Omental fat pad (tissue), 3 donors: ENCODE measurements at regions not wholly inside any gene's neighbourhood (a gene's known extent, or its start where the extent isn't known, plus 50 kb on each side); places are given as distances from the start of the nearest gene placed in this dataset.

Source experiments
- ATAC-seq: fragments of 150-250 bp; one replicate; pipeline ENCODE4 v1.9.1; 2016; ENCODE audit warnings: mild to moderate bottlenecking, moderate library complexity; ENCODE audit not compliant: low FRiP score
- DNase-seq: peaks from one replicate; pipeline ENCODE4 v3.0.0-alpha.2; 2019; ENCODE audit warnings: low spot score
- TF ChIP-seq, protein P1 (sequence below), 3 donors: fragments of 450-650 bp; IDR thresholded peaks; one replicate each; pipeline ENCODE4 v1.5.1; 2016 to 2017; ENCODE audit warnings: antibody characterized with exemption in 3 of 3, mild to moderate bottlenecking in 3 of 3, moderate library complexity in 2 of 3

DNA sequence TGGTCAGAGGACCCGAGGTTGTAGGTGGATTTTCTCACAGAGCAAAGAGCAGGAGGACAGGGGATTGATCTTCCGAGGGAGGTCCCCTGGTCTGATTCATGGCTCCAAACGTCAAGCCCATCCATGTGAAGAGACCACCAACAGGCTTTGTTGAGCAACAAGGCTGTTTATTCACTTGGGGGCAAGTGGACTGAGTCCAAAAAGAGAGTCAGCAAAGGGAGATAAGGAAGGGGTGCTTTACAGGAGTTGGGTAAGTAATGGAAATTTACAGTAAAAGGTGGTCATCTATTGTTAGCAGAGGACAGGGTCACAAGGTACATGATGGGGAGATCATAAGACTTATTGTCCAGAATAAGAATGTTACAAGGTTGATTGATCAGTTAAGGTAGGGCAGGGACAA, 2285.8 kb downstream of the TP53TG3F start:
- no peak for ATAC-seq

DNA sequence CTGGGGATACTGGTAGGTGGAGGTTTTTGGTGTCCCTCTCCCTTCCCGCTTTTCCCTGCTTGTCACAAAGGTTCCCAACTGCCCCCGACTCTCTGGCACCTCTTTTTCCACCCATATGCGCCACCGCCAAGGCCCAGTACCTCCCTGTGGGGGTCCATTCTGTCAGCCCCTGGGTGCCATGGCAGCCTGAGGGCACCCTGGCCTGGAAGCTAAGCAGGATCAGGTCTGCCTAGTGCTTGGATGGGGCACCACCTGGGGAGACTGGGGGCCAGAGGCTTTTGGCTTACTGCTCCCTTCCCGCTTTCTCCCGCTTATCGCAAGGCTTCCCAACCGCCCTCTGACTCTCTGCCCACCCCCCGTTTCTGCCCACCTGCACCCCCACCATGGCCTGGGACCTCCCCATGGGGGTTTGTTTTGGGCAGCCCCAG, 2286.4 kb downstream of the TP53TG3F start:
- TF ChIP-seq, protein P1, sequence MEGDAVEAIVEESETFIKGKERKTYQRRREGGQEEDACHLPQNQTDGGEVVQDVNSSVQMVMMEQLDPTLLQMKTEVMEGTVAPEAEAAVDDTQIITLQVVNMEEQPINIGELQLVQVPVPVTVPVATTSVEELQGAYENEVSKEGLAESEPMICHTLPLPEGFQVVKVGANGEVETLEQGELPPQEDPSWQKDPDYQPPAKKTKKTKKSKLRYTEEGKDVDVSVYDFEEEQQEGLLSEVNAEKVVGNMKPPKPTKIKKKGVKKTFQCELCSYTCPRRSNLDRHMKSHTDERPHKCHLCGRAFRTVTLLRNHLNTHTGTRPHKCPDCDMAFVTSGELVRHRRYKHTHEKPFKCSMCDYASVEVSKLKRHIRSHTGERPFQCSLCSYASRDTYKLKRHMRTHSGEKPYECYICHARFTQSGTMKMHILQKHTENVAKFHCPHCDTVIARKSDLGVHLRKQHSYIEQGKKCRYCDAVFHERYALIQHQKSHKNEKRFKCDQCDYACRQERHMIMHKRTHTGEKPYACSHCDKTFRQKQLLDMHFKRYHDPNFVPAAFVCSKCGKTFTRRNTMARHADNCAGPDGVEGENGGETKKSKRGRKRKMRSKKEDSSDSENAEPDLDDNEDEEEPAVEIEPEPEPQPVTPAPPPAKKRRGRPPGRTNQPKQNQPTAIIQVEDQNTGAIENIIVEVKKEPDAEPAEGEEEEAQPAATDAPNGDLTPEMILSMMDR (IDR thresholded peaks at IDR 0.05): no peak
- DNase-seq (no peak), ATAC-seq (no peak)

More for the DNA sequence above, 2285.8 kb downstream of the TP53TG3F start:
- TF ChIP-seq, protein P1 (IDR thresholded peaks at IDR 0.05): no peak
- no peak for DNase-seq

DNA sequence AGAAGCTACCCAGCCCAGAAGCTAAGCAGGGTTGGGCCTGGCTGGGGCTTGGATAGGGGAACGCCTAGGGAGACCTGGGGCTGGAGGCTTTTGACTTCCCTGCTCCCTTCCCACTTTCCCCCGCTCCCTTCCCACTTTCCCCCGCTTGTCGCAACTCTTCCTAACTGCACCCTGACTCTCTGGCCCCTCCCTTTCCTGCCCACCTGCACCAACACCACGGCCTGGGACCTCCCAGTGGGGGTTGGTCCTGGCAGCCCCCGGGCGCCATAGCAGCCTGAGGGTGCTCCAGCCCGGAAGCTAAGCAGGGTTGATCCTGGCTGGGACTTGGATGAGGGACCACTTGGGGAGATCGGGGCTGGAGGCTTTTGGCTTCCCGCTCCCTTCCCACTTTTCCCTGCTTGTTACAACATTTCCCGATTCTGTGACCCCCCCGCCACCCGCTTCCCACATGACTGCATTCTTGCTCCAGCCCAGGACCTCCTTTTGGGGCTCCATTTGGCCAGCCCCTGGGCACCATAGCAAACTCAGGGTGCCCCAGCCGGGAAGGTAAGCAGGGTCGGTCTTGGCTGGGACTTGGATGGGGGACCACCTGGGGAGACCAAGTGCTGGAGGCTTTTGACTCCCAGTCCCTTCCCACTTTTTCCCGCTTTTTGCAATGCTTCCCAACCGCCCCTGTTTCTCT, 2287.0 kb downstream of the TP53TG3F start:
- DNase-seq: no peak
- TF ChIP-seq, protein P1 (IDR thresholded peaks at IDR 0.05): no peak
- no peak for ATAC-seq

DNA sequence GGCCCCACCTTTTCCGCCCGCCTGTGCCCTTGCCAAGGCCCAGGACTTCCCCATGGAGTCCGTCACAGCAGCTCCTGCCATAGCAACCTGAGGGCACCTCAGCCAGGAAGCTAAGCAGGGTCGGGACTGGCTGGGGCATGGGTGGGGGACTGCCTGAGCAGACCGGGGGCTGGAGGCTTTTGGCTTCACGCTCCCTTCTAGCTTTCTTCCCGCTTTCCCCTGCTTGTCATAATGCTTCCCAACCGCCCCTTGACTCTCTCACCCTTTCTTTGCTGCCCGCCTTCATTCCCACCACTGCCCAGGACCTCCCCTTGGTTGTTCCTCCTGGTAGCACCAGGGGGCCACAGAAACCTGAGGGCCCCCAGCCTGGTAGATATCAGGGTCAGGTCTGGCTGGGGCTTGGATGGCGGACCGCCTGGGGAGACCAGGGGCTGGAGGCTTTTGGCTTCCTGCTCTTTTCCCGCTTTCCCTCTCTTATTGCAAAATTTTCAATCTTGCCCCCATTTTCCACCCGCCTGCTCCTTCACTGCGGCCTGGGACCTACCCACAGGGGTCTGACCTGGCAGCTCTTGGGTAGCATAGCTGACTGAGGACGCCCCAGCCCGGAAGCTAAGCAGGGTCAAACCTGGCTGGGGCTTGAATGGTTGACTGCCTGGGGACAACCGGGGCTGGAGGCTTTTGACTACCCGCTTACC, 2287.7 kb downstream of the TP53TG3F start:
- ATAC-seq (no peak), DNase-seq (no peak)
- TF ChIP-seq, protein P1 (IDR thresholded peaks at IDR 0.05): no peak

DNA sequence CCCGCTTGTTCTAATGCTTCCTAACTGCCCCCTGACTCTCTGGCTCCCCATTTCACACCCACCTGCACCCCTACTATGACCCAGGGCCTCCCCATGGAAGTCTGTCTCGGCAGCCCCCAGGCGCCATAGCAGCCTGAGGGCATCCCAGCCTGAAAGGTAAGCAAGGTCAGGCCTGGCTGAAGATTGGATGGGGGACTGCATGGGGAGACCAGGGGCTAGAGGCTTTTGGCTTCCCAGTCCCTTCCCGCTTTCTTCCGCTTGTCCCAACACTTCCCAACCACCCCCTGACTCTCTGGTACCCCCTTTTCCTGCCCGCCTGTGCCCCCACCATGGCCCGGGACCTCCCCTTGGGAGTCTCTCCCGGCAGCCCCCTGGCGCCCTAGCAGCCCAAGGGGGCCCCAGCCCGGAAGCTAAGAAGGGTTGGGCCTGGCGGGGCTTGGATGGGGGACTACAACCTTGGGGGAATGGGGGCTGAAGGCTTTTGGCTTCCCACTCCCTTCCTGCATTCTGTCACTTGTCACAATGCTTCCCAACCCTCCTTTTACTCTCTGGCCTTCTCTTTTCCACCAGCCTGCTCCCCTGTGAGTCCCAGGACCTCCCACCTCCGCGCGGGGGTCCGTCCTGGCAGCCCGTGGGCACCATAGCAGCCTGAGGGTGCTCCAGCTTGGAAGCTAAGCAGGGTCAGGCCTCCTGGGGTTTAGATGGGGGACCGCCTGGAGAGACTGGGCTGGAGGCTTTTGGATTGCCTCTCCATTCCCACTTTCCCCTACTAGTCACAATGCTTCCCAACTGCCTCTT, 2288.4 kb downstream of the TP53TG3F start:
- DNase-seq: no peak
- no peak for ATAC-seq
- TF ChIP-seq, protein P1 (IDR thresholded peaks at IDR 0.05): no peak

DNA sequence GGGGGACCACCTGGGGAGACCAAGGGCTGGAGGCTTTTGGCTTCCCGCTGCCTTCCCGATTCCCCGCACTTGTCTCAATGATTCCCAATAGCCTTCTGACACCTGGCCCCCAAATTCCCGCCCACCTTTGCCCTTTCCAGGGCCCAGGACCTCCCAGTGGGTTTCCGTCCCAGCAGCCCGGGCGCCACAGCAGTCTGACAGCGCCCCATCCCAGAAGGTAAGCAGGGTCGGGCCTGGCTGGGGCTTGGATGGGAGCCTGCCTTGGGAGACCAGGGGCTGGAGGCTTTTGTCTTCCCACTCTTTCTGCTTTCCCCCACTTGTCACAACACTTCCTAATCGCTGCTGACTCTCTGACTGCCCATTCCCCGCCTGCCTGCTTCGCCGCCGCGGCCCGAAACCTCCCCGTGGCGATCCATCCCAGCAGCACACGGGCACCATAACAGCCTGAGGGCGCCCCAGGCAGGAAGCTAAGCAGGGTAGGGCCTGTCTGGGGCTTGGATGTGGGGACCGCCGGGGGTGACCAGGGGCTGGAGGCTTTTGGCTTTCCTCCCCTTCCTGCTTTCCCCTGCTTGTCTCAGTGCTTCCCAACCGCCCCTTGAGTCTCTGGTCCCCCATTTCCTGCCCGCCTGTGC, 2289.3 kb downstream of the TP53TG3F start:
- DNase-seq (peak; percentile 4), ATAC-seq (no peak)
- TF ChIP-seq, protein P1 (IDR thresholded peaks at IDR 0.05): no peak
